ENCODE measurements at regions not wholly inside any gene's neighbourhood (a gene's known extent, or its start where the extent isn't known, plus 50 kb on each side); places are given as distances from the start of the nearest gene placed in this dataset.

GRCh38 chr1:4946343-4946742 is 291.9 kb downstream of the AJAP1 start:
- DNase-seq (ENCODE audit: low spot score): no peak
- H3K9ac ChIP-seq: no peak overlapping the region
- no peak overlapping the region for H3K4me3 ChIP-seq
- H3F3A ChIP-seq (ENCODE audit: low read depth): no peaks in the 10 kb centered on the region
- H2AFZ ChIP-seq (replicated peaks): no peak overlapping the region
- H3K4me2 ChIP-seq: no peak overlapping the region
- H3K27me3 Mint-ChIP-seq (ENCODE audit: insufficient read depth, low read depth): peaks cover 6% of the 10 kb centered on the region
- no peak overlapping the region for H3K27ac ChIP-seq
- no peaks in the 10 kb centered on the region for H3K4me1 Mint-ChIP-seq
- no peaks in the 10 kb centered on the region for H3K79me2 ChIP-seq (ENCODE audit: low read depth)
- no peaks in the 10 kb centered on the region for H3K36me3 ChIP-seq
- H3K27ac Mint-ChIP-seq: no peak overlapping the region
- H4K20me1 ChIP-seq (ENCODE audit: low read depth): no peaks in the 10 kb centered on the region
- H3K4me3 Mint-ChIP-seq: no peak overlapping the region
- H3K4me1 ChIP-seq: no peaks in the 10 kb centered on the region
- H3K27me3 ChIP-seq: no peaks in the 10 kb centered on the region
- no peaks in the 10 kb centered on the region for H3K9me3 ChIP-seq (ENCODE audit: low read depth)
- no peak for TF ChIP-seq EZH2 (IDR thresholded peaks at IDR 0.05)
- TF ChIP-seq CTCF (IDR thresholded peaks at IDR 0.05): no peak
- TF ChIP-seq EZH2phosphoT487 (IDR thresholded peaks at IDR 0.05): no peak
- H3K9me3 Mint-ChIP-seq: no peaks in the 10 kb centered on the region
- no peaks in the 10 kb centered on the region for H3K36me3 Mint-ChIP-seq

- no peaks in the 10 kb centered on the region for H3K36me3 ChIP-seq
- H3K27ac Mint-ChIP-seq: no peak overlapping the region
- H3K27me3 Mint-ChIP-seq (ENCODE audit: insufficient read depth, low read depth): peaks cover 8% of the 10 kb centered on the region
- no peaks in the 10 kb centered on the region for H3K9me3 Mint-ChIP-seq
- no peaks in the 10 kb centered on the region for H3K4me1 ChIP-seq
- H3K4me2 ChIP-seq: no peak overlapping the region
- no peaks in the 10 kb centered on the region for H3F3A ChIP-seq (ENCODE audit: low read depth)
- H3K4me3 ChIP-seq: no peak overlapping the region
- no peaks in the 10 kb centered on the region for H3K27me3 ChIP-seq
- H4K20me1 ChIP-seq (ENCODE audit: low read depth): no peaks in the 10 kb centered on the region
- no peak overlapping the region for H3K4me3 Mint-ChIP-seq
- H3K4me1 Mint-ChIP-seq: no peaks in the 10 kb centered on the region
- no peak overlapping the region for H3K9ac ChIP-seq
- H3K79me2 ChIP-seq (ENCODE audit: low read depth): no peaks in the 10 kb centered on the region
- no peak for DNase-seq (ENCODE audit: low spot score)
- H3K36me3 Mint-ChIP-seq: no peaks in the 10 kb centered on the region
- H3K27ac ChIP-seq: no peak overlapping the region
- H3K9me3 ChIP-seq (ENCODE audit: low read depth): no peaks in the 10 kb centered on the region
- TF ChIP-seq EZH2phosphoT487 (IDR thresholded peaks at IDR 0.05) (no peak), CTCF (IDR thresholded peaks at IDR 0.05) (no peak), EZH2 (IDR thresholded peaks at IDR 0.05) (no peak)
- H2AFZ ChIP-seq (replicated peaks): no peak overlapping the region
Measured at GRCh38 chr1:4944911-4945310, 290.5 kb downstream of the AJAP1 start.

GRCh38 chr1:4944072-4944471 is 289.7 kb downstream of the AJAP1 start:
- H3K9me3 ChIP-seq (ENCODE audit: low read depth): no peaks in the 10 kb centered on the region
- H3K27me3 ChIP-seq: no peaks in the 10 kb centered on the region
- no peaks in the 10 kb centered on the region for H4K20me1 ChIP-seq (ENCODE audit: low read depth)
- H3K27me3 Mint-ChIP-seq (ENCODE audit: insufficient read depth, low read depth): peaks cover 10% of the 10 kb centered on the region
- H3K4me3 Mint-ChIP-seq: no peak overlapping the region
- no peaks in the 10 kb centered on the region for H3K79me2 ChIP-seq (ENCODE audit: low read depth)
- no peaks in the 10 kb centered on the region for H3F3A ChIP-seq (ENCODE audit: low read depth)
- DNase-seq (ENCODE audit: low spot score): no peak
- H3K9me3 Mint-ChIP-seq: peaks cover 3% of the 10 kb centered on the region
- no peak overlapping the region for H2AFZ ChIP-seq (replicated peaks)
- H3K4me1 ChIP-seq: no peaks in the 10 kb centered on the region
- H3K36me3 ChIP-seq: no peaks in the 10 kb centered on the region
- TF ChIP-seq EZH2phosphoT487 (IDR thresholded peaks at IDR 0.05): no peak
- TF ChIP-seq CTCF (IDR thresholded peaks at IDR 0.05): no peak
- TF ChIP-seq EZH2 (IDR thresholded peaks at IDR 0.05): no peak
- no peaks in the 10 kb centered on the region for H3K36me3 Mint-ChIP-seq
- no peak overlapping the region for H3K27ac ChIP-seq
- H3K4me3 ChIP-seq: no peak overlapping the region
- H3K9ac ChIP-seq: no peak overlapping the region
- H3K27ac Mint-ChIP-seq: no peak overlapping the region
- no peak overlapping the region for H3K4me2 ChIP-seq
- H3K4me1 Mint-ChIP-seq: no peaks in the 10 kb centered on the region

GRCh38 chr1:4939266-4939665 is 284.9 kb downstream of the AJAP1 start:
- Mint-ChIP-seq H3K9me3 (peaks cover 3% of the 10 kb centered on the region), H3K27me3 (ENCODE audit: insufficient read depth, low read depth) (peaks cover 14% of the 10 kb centered on the region)

More at GRCh38 chr1:4939266-4939665, 284.9 kb downstream of the AJAP1 start:
- Histone ChIP-seq H3K27me3 (no peaks in the 10 kb centered on the region), H3K9me3 (ENCODE audit: low read depth) (no peaks in the 10 kb centered on the region), H3K27ac (no peak overlapping the region), H4K20me1 (ENCODE audit: low read depth) (no peaks in the 10 kb centered on the region), H3F3A (ENCODE audit: low read depth) (no peaks in the 10 kb centered on the region), H2AFZ (replicated peaks) (no peak overlapping the region), H3K4me2 (no peak overlapping the region), H3K9ac (no peak overlapping the region), H3K79me2 (ENCODE audit: low read depth) (no peaks in the 10 kb centered on the region), H3K4me3 (no peak overlapping the region), H3K36me3 (no peaks in the 10 kb centered on the region), H3K4me1 (no peaks in the 10 kb centered on the region)
- peaks cover 2% of the 10 kb centered on the region for H3K4me1 Mint-ChIP-seq
- no peak for DNase-seq (ENCODE audit: low spot score)
- H3K36me3 Mint-ChIP-seq: no peaks in the 10 kb centered on the region
- H3K4me3 Mint-ChIP-seq: no peak overlapping the region
- TF ChIP-seq EZH2phosphoT487 (IDR thresholded peaks at IDR 0.05) (no peak), CTCF (IDR thresholded peaks at IDR 0.05) (no peak), EZH2 (IDR thresholded peaks at IDR 0.05) (no peak)
- no peak overlapping the region for H3K27ac Mint-ChIP-seq

Measured in neural progenitor cell (in vitro differentiated cells).